Right lobe of liver (tissue), 6 donors: ENCODE measurements at regions not wholly inside any gene's neighbourhood (a gene's known extent, or its start where the extent isn't known, plus 50 kb on each side); places are given as distances from the start of the nearest gene placed in this dataset.

Experiments used
- ATAC-seq, 4 donors: fragments of 200-7000 bp; cut with Tn5 transposase; one replicate each; pipeline ENCODE4 v1.9.1; 2020; ENCODE audit warnings: mild to moderate bottlenecking in 4 of 4, moderate library complexity in 4 of 4
- DNase-seq, 3 donors: peaks; one replicate each; pipeline ENCODE4 v3.0.0-alpha.2; 2020
- H3K27ac ChIP-seq, 3 donors: fragments of 200-600 bp; one replicate each; pipeline ENCODE4 v1.8.0; 2022
- H3K27me3 ChIP-seq, 2 donors: fragments of 200-600 bp; one replicate each; pipeline ENCODE4 v1.8.0; 2022
- H3K36me3 ChIP-seq, 4 donors: fragments of 200-600 bp; sonication (generic) in 1 of 4; one replicate each; pipeline versions ENCODE4 v1.5.1 to v1.8.0; 2017 to 2022; ENCODE audit warnings: control low read depth in 1 of 4
- H3K4me1 ChIP-seq, 4 donors: fragments of 200-600 bp; sonication (generic) in 1 of 4; one replicate each; pipeline versions ENCODE4 v1.5.1 to v1.8.0; 2017 to 2022; ENCODE audit warnings: control low read depth in 1 of 4
- H3K4me3 ChIP-seq, 3 donors: fragments of 200-600 bp; one replicate each; pipeline ENCODE4 v1.8.0; 2022
- H3K9me3 ChIP-seq, 4 donors: fragments of 200-600 bp; sonication (generic) in 1 of 4; one replicate each; pipeline versions ENCODE4 v1.5.1 to v1.8.0; 2017 to 2022; ENCODE audit warnings: control low read depth in 1 of 4
- POLR2A ChIP-seq: fragments of 450-650 bp; IDR thresholded peaks from one replicate; pipeline ENCODE4 v1.6.1; 2017; ENCODE audit warnings: antibody characterized with exemption, mild to moderate bottlenecking
- WGBS: methylation state at CpG from one replicate; pipeline ENCODE4 v1.1.6; 2018; ENCODE audit warnings: low coverage, low lambda C conversion rate; ENCODE audit not compliant: insufficient coverage; ENCODE audit errors: missing lambda C conversion rate; 5-methylcytosine and 5-hydroxymethylcytosine counted together
- intact Hi-C, 2 donors: fragments of 100-400 bp; cut with DNase I; formaldehyde crosslinking; loops; one replicate each; pipeline versions ENCODE4 v1.11.2 to v1.14.1; 2022
- TF ChIP-seq, protein P1 (sequence below), 4 donors: fragments of 200-600 bp in 3 of 4; fragments of 450-650 bp in 1 of 4; IDR thresholded peaks; one replicate each; pipeline versions ENCODE4 v1.5.1 to v1.8.0; 2016 to 2022; ENCODE audit warnings: antibody characterized with exemption in 4 of 4, mild to moderate bottlenecking in 2 of 4
- donor health status: DM: no; HTN: yes; CAD: no.
- donor health status: DM: no; HTN: no; CAD: no.
- donor health status: DM: no; HTN: no; CAD: no.
- donor health status: DM: no; HTN: yes; CAD: no.
- donor health status: DM: no; HTN: yes; CAD: no.

DNA sequence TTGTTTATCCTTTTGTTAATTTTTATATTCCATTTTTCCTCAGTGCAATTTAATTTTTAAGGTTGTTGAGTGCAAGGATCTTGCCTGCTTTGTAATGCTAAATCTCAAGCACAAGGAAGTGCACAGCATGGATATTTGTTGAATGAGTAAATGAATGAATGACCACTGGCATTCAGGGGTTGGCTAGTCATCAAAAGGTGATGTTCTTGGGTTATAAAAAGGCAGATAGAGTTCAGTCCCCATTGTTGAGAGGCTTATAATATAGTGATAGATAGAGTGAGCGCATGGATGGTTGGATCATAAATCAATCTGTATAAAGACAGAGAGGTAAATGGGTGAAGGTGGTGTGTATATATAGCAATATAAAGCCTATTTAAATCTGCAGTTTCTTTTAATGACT is 193.2 kb upstream of the KLF6 start:
- no peaks in the 10 kb centered on the region for H3K4me1 ChIP-seq
- no peak overlapping the region for H3K4me3 ChIP-seq
- no peaks in the 10 kb centered on the region for H3K36me3 ChIP-seq
- intact Hi-C loops, result no loop called here
- TF ChIP-seq POLR2A, result no peak
- TF ChIP-seq, protein P1, sequence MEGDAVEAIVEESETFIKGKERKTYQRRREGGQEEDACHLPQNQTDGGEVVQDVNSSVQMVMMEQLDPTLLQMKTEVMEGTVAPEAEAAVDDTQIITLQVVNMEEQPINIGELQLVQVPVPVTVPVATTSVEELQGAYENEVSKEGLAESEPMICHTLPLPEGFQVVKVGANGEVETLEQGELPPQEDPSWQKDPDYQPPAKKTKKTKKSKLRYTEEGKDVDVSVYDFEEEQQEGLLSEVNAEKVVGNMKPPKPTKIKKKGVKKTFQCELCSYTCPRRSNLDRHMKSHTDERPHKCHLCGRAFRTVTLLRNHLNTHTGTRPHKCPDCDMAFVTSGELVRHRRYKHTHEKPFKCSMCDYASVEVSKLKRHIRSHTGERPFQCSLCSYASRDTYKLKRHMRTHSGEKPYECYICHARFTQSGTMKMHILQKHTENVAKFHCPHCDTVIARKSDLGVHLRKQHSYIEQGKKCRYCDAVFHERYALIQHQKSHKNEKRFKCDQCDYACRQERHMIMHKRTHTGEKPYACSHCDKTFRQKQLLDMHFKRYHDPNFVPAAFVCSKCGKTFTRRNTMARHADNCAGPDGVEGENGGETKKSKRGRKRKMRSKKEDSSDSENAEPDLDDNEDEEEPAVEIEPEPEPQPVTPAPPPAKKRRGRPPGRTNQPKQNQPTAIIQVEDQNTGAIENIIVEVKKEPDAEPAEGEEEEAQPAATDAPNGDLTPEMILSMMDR (IDR thresholded peaks at IDR 0.05), result no peak
- DNase-seq (no peak), ATAC-seq (no peak)
- WGBS, result 100% methylated on average over 1 of the region's 1 CpG
- no peaks in the 10 kb centered on the region for H3K9me3 ChIP-seq
- no peak overlapping the region for H3K27ac ChIP-seq
- H3K27me3 ChIP-seq, result no peaks in the 10 kb centered on the region

- no peak for TF ChIP-seq POLR2A
- TF ChIP-seq, protein P1 (IDR thresholded peaks at IDR 0.05), result no peak
- Histone ChIP-seq H3K4me1 (no peaks in the 10 kb centered on the region), H3K27ac (no peak overlapping the region), H3K36me3 (no peaks in the 10 kb centered on the region), H3K9me3 (no peaks in the 10 kb centered on the region), H3K27me3 (no peaks in the 10 kb centered on the region), H3K4me3 (no peak overlapping the region)
- WGBS, result 52% methylated on average over 5 of the region's 6 CpGs
- DNase-seq (no peak), ATAC-seq (no peak)
- intact Hi-C loops, result no loop called here
Measured at GRCh38 chr10:3977761-3978160, 192.8 kb upstream of the KLF6 start.

DNA sequence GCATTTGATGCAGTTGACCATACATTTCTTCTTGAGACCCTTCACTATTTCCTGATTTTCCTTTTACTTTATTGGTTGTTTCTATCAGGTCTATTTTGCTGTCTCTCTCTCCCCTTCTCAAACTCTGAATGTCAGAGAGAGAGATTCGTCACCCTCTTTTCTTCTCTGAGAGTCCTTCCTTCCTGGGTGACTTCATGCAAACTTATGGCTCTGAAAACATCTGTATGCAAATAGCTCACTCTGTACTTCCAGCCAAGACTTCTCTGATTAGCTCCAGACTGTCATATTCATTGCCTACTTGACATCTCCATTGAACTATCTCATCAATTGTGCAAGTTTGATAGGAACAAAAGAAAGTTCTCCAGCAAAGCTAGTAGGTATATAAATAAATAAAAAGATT is 191.7 kb upstream of the KLF6 start:
- intact Hi-C loops, result no loop called here
- Histone ChIP-seq H3K27me3 (no peaks in the 10 kb centered on the region), H3K4me3 (no peak overlapping the region), H3K27ac (no peak overlapping the region), H3K36me3 (no peaks in the 10 kb centered on the region), H3K9me3 (no peaks in the 10 kb centered on the region), H3K4me1 (no peaks in the 10 kb centered on the region)
- ATAC-seq (no peak), DNase-seq (no peak)
- WGBS, result 50% methylated on average over 1 of the region's 1 CpG
- no peak for TF ChIP-seq POLR2A
- TF ChIP-seq, protein P1 (IDR thresholded peaks at IDR 0.05), result no peak

- WGBS, result 48% methylated on average over 3 of the region's 3 CpGs
Measured at GRCh38 chr10:3976171-3976570, 191.2 kb upstream of the KLF6 start.

More at GRCh38 chr10:3976171-3976570, 191.2 kb upstream of the KLF6 start:
- intact Hi-C loops, result no loop called here
- no peak for DNase-seq
- Histone ChIP-seq H3K4me1 (no peaks in the 10 kb centered on the region), H3K9me3 (no peaks in the 10 kb centered on the region), H3K36me3 (no peaks in the 10 kb centered on the region), H3K4me3 (no peak overlapping the region), H3K27me3 (no peaks in the 10 kb centered on the region), H3K27ac (no peak overlapping the region)
- TF ChIP-seq POLR2A, result no peak
- TF ChIP-seq, protein P1 (IDR thresholded peaks at IDR 0.05), result no peak
- no peak for ATAC-seq
